ENCODE measurements at regions not wholly inside any gene's neighbourhood (a gene's known extent, or its start where the extent isn't known, plus 50 kb on each side); places are given as distances from the start of the nearest gene placed in this dataset.
"Not testable (repeated sequence)": the region's sequence is repeated elsewhere in the genome, so short reads cannot be mapped to it uniquely, and the experiment has no call there.

DNA sequence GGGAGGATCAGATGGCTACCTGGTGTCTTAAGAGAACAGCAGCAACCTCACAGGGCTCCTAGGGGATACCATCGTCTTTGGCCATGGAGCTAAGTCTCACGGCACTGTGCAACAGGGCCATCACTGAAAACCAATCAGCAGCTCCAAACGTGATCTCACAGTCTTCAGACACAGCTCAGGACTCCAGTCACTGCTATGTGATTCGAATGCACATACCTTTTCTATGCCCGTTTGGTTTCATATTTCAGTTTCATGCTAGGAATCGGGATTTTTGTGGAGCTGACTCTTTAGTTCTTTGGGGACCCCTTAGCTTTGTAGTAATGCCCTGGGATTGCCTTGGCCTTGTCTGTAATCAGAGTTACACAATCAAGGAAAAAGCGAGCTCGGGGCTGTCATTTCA, 162.8 kb upstream of the CDH11 start:
- DNase-seq = no peak

DNA sequence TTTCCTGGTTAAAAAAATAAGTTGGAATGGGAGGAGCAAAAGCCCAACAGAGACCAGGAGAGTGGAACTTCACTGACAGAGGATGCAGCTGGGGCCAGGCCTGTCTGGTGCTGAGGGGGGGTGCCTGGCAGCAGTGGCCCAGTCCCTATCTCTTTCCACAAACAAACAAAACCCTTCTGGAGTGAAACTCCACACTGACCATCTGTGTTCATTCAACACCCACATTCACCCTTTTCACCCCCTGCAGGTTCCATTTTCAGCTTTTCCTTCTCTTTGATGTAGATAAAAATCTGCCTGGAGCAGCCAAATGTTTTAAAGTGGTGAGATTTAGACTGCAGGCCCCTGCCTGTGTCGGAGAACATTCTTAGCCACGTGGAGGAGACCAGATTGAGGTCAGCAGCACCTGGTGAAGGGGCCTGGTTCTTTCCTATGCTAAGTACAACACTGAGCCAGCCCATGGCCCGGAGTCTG, 161.4 kb upstream of the CDH11 start:
- no peak for DNase-seq

DNA sequence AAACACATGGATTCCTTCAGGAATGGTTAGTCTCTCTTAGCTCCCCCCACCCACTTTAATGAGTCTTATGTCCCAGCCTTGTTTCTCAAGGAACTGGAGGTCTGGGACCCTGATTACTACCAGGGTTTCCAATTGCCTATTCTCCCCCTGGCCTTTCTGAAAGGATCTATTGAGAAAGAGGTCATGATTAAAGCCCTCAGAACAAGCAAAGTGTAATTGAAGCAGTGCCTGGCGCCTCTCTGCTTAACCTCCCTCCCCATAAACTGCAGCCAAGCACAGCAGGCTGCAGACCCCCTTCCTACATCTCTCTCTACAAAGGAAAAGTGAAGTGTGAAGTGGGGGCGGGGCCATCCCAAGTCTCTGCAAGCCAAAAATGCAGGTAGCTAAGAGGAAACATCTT, 159.7 kb upstream of the CDH11 start:
- no peak for DNase-seq

DNA sequence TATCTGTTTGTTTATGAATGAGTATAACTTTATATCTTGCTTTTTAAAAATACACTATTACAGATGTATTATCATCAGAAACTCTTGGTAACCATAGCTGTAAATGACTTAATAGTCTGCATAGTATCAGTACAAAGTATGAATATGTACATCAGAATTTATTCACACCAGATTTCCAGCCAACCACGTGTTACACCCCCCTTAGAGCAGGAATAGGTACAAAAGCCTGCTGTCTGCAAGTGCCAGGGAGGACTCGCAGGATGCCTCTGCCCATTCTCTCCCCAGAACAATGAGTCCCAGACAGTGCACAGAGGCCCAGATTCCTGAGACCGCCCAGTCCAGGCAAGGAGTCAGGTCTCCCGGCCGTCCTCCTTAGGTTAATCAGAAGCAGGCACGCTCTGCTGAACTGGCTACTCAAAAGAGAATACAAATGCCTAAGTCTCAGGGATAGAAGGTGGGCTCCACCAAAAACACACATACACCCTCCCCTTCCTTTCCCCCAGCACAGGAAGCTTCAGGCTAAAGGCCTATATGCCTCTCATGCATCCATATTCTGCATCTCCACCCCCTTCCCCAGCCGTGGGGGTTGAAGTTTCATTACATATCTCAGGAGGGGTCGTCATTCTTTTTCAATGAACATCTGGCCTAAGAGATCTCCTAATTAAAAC, 159.1 kb upstream of the CDH11 start:
- DNase-seq = no peak

DNA sequence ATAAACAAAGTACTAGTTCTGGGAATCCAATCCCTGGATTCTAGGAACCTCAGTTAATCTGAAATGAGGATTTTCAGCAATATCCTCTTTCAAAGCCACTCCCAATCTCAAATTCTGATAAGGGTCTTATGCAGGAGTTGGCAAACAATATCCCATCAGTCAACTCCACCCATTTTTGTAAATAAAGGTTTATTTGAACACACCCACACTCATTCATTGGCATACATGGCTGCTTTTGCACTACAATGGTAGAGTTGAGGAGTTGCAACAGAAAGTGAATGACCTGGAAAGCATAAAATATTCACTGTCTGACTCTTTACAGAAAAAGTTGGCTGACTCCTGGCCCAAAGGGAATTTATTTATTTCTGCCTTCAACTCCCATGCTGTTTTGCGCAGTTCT, 157.7 kb upstream of the CDH11 start:
- no peak for DNase-seq

DNA sequence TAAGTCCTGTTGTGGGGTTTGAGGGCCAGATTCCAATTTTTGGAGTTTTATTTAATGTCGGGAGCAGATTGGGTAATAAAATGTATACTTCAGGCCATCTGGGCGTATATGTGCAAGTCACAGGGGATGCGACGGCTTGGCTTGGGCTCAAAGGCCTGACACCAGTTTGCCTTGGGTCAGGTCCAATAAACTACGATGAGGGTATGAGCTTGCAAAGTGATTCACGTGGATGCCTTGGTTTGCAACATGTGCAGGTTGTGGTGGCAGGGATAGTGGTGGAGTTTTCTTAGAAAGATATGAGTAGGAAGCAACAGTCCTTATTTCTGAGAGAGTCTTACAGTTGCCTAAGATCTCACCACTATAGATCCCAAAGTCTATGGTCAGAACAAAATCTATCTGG, 157.0 kb upstream of the CDH11 start:
- no peak for DNase-seq

DNA sequence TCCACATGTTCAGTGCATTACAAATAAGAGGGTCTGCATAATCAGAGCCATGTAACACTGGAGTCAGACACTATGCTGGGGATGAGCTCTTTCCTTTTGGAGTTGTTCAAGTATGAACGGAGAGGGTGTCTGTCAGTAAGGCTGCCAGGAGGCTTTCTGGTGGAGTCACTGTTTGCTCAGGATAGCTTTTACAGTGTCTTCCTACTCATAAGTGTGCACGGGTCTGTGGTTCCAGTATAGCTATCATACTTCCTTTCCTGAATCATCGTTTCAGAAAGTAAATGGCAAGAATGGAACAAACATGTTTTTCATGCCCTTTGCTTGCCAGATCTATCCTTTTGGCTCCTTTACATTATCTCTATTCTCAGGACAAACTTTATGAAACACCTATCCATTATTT, 152.7 kb upstream of the CDH11 start:
- DNase-seq = no peak

DNA sequence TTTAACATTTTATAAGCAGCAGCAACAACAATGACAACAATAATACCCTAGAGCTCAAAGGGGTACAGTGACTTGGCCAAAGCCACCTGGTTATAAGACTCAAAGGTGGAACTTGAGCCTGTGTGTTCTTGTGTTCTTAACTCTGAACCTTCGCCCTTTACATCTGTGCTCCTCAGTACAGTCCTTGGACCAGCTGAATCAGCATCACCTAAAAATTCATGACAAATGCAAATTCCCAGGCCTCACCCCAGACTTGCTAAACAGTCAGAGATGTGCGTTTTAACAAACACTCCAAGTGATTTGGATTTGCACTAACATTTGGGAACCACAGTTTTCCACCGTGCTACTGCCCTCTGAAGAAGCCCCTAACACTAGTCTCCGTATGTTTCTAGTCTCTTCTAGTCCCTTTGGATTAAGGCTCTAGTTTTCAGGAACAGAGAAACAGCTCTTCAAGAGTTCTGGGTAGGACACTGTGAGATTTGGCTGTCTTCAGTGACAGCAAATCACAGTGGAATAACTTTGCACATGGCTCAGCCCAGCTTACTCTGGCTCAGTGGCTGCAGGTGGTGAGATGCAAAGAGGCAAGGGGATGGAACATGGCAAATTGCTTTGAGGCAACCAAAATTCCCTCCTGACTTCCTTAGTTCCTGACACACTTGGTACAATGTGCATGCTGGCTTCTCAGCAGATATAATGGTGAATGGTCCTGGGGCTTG, 151.0 kb upstream of the CDH11 start:
- no peak for DNase-seq

DNA sequence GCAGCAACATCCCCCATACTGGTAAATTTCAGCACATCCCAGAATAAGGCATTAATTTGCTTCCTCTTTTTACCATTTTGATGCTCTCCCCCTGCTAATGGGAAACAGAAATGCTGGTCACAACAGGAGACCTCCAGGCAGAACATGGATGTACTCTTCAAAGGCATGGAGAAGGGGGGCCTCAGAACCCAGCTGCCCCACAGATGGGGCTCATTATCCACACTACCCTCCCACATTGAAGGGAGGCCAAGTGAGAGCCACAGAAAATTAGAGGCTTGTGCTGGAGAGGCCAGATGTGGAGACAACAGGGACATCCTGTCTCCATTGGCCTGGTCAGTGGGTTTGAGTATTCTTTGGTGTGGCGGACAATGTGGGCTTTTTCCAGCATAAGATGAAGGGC, 150.1 kb upstream of the CDH11 start:
- no peak for DNase-seq

DNA sequence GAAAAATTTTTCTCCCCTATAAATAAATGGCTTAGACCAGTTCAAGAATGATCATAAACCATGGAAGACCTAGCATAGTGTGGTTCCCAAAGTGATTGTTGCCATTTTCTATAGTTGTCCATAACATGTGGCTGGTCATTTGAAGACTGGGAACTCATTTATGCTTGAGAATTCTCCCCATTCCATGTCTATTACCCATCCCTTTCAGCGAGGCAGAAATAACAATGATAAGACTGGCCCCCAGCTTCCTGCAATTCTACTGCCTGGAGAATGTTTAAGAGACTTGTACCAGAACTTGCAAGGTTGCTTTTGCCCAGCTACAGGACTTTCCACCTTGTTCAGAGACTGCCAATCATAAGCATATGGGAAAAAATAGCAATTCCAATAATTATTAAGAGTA, 146.5 kb upstream of the CDH11 start:
- no peak for DNase-seq

DNA sequence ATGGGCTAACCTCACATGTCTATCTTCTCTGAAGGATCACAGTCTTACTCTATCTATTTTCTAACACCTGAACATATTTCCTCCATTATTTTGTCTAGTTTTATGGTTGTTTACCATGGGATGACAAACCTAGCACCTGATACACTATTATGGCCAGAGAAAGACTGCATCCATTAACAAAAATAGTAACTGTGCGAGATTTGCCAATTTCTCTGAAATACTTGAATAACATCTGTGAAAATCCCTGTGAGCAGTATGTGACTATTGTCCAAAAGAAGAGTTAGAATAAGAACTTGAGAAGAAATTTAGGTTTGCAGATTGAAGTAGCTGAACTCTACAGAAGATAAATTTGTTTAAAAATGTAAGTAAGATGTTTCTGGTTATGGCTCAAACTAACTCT, 142.0 kb upstream of the CDH11 start:
- DNase-seq = no peak

DNA sequence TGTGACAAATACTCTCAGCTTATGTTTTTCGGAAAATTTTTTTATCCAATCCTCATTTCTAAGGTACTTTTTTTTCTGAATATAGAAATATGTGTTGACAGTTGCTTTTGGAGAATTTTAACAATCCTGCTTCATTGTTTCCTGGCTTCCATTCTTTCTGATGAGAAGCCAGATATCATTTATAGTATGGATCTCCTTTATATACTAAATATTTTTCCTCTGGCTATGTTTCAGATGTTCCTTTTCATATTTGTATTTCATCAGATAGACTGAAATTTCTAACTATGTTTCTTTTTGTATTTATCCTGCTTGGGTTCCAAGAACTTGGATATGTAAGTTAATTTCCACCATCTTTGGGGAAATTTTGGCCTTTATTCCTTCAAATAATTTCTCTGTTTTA, 138.9 kb upstream of the CDH11 start:
- DNase-seq = no peak

DNA sequence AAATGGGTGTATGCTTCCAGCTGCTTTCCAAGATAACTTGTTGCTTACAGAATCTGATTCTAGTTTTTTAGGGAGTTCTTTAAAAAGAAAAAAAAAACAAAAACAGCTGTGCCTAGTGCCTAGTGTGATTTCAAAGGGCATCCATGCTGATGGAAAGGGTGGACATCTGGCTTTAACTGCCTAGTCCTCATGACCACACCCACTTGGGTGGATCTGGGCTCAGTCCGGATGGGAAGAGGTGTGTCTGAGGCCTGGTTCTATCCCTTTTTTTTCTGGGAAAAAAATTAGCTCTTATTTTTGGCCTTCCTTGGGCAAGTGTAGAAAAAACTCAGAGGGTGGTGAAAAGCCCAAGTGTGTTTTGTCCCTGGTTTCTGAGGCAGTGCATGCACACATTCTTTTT, 132.3 kb upstream of the CDH11 start:
- no peak for DNase-seq

DNA sequence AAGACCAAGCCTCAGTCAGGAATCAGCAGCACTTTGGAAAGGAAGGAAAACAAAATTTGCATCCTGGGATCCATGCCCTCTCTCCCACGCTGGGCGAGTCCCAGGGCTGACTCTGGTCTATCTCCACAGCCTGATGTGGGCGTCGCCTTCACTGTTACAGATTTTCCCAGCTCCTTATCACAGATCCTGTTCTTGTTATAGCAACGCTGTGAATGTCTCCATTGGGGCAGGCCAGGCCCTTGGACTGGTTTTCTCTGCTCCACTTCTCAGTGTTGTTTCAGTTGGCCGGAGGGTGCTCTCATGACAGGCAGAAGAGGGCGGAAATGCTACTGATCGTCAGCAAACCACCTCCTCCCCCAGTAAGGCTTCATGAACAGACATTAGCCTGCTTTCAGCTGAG, 127.9 kb upstream of the CDH11 start:
- DNase-seq = no peak

DNA sequence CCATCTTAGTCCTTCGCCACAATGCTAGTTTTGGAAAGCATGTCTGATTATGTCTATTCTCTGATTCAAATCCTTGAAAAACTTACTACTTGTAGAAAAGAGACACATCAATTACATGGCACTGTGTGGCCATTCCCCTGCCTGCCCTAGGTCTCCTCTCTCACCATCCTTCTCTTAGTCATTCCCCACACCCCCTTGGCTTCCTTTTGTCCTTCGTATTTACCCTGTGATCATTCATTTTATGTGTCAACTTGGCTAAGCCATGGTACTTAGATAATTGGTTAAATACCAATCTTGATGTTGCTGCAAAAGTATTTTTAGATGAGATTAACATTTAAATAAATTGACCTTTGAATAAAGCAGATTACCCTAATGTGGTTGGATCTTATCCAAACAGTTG, 122.9 kb upstream of the CDH11 start:
- no peak for DNase-seq

DNA sequence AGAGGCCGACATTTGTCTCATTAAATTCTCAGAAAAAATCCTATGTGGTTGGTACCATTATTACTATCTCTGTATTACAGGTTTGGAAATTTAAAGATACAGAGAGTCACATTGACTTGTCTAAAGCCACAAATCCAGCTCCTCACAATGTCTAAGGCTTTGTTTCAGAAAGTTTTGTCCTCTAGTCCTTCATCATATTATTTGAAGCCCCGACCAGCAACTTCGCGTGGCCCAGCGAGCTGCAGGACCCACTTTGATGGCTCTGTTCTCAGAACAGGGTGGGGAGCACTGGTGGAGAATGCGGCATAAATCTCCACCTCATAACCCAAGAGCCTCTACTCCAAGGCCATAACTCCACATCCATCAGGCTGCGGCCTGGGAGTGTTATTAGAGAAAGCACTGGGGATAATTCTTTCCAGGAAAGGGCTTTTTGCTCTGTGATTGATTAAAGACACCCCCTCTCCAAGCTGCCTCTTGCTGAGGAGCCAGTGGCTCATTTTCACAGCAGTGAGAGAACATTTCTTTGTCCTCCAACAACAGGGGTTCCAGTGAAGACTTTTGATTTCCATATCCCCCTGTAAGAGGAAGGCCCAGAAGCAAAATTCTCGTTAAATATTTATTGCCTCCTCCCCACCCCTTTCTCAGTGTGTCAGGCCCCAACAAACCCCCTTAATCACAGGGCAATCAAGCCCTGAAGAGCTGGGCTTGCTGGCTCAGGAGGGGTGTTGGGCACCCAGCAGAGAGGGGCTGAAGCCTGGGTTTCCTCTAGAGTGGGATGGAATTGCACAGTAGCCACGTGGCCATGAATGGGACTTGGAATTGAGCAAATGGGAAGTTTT, 113.7 kb upstream of the CDH11 start:
- no peak for DNase-seq

DNA sequence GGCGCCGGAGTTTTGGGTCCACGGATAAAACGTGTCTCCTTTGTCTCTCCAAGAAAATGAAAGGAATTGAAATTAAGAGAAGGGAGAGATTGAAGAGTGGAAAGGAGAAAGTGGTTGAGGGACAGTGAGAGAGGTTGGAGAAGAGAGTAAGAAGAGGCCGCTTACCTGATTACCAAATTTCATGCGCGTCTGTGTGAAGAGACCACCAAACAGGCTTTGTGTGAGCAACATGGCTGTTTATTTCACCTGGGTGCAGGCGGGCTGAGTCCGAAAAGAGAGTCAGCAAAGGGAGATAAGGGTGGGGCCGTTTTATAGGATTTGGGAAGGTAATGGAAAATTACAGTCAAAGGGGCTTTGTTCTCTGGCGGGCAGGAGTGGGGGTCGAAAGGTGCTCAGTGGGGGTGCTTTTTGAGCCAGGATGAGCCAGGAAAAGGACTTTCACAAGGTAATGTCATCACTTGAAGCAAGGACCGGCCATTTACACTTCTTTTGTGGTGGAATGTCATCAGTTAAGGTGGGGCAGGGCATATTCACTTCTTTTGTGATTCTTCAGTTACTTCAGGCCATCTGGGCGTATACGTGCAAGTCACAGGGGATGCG, 113.0 kb upstream of the CDH11 start:
- DNase-seq = not testable (repeated sequence)

DNA sequence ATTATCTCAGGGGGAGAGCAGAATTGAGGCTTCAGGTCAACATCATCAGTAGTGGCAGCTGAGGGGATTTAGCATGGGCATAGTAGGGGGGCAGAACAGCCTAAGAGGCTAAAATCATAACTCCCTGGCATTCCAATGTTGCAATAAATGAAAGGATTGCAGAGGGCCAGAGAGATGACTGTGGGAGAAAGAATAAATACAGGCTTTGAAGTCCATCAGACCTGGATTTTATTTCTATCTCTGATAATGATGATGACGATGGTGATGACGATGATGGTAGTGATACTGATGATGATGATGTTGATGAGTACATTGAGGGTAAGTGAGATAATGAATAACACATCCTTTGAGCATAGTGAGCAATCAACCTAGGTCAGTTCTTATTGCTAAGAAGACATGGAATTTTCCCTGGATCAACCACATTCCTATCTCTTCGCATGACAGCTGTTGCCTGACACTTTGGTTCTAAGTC, 107.4 kb upstream of the CDH11 start:
- DNase-seq = no peak

DNA sequence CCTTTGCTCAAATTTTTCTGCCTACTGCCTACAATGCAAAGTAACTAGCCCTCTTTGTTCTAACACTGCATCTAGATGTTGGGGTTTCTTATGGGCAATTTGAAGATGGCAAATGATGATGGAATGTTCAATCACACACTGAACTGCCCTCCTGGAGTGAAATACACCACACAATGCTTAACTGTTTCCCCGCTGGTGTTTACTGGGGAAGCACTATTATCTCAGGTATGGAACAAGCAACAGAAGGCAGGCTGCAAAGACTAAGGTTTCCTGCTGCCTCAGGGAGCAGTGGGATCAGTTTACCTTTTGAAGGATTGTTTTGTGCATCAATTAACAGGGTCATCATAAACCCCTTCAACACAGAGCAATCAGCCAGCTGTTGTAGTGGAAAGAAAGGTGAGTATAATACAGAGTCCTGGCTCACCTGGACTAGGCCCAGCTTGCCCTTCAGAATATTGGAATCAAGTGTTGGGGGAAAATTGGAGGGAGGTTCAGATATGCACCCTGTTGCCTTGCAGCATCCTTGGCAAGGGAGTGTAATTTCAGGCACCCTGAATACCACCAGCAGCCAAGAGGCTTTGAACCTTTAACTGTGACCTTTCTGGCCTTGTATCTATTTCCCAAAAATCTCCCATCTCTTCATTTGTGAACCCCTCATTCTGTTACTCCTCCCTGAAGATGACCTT, 105.4 kb upstream of the CDH11 start:
- DNase-seq = no peak

DNA sequence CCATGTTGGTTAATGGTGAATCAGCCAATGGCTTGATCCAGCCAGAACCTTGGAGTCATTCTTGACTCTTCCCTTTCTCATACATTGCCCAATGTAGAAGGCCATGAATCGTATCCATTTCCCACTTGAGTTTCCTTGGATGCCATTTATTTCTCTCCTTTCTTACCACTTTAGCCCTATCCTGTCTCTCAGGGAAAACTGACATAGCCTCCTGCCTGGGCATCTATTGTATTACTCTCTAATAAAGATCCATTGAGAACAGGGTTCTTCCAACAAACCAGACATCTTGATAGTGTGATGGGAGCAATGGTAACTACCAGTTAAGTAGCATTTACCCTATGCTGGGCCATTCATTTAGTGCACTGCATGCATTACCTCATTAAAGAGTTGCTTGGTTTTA, 104.2 kb upstream of the CDH11 start:
- no peak for DNase-seq

DNA sequence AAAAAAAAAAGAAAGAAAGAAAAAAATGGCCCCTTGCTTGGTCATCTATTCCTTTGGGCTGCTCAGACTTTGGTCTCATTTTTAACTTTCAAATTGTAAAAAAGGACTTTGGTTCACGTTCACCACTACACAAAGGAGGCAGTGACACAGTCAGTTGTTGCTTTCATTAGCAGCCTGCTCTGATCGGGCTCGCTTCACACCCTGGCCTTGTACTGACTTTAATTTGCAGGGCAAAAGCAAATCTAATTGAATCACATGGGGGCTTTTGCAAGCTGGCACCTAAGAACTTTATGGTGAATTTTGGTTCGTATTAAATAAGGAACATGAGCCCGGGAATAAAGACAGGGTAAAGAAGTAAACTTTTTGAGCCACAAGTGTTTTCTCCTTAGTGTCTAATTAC, 103.6 kb upstream of the CDH11 start:
- DNase-seq = no peak

DNA sequence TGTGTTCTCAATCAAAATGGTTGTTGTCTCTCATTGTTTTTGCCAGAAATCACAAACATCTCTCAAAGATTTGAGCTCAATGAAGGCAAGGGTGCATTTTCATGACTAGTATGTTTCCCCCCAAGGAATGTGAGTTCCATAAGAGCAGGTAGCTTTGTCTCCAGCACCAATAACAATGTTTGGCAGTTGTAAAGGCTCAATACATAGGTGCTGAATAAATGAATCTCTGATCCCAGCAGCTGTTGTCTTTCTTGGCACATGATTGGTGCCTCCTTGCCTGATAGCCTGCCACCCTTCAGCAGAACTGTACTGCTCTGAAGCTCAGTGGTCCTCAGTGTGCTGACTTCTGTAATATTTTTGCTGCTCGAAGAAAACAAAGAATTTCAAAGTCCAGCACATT, 103.1 kb upstream of the CDH11 start:
- DNase-seq = no peak

DNA sequence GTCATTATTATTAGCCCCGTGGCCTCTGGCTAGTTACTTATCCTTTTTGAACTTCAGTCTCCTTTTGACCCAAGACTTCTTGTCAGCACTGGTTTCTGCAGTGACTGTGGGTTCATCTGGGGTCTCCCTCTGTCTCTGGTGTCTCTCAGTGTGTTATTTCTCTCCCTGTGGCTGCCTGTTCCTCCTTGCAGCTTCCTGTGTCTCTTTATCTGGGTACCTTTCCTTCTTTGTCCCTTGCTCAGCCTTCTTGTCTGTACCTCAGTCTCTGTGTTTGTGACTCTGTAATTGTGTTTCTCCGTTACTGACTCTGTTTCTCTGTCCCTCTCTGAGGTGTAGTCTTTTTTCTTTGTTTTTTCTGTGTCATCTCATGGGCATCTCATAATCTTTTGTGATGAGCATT, 102.6 kb upstream of the CDH11 start:
- no peak for DNase-seq
